Heart left ventricle (tissue), 13 donors: ENCODE measurements at regions not wholly inside any gene's neighbourhood (a gene's known extent, or its start where the extent isn't known, plus 50 kb on each side); places are given as distances from the start of the nearest gene placed in this dataset.

ENCODE experiments used
- CTCF ChIP-seq, 12 donors: fragments of 200-600 bp; sonication (generic) in 4 of 12; IDR thresholded peaks; one replicate each; pipeline versions ENCODE4 v1.5.0 to v1.8.0; 2018 to 2022; ENCODE audit warnings: antibody characterized with exemption in 12 of 12, mild to moderate bottlenecking in 5 of 12
- POLR2A ChIP-seq, 2 donors: fragments of 450-650 bp; IDR thresholded peaks; one replicate each; pipeline ENCODE4 v1.6.1; 2017; ENCODE audit warnings: antibody characterized with exemption in 2 of 2, mild to moderate bottlenecking in 2 of 2, moderate library complexity in 2 of 2
- donor health status: ischemic (EF 13 %, LVEDD 7.1; RV severe dilation, severe dysfunction).
- donor health status: DM: no; HTN: yes; CAD: no.
- donor health status: DM: no; HTN: no; CAD: no.
- donor health status: ischemic (EF 25% LVEDD 6.9; RV normal size, moderate dysfunction).
- donor health status: ischemic (EF 25% LVEDD 5.7; RV mildly dilated, moderate dysfunction).
- donor health status: ischemic (EF 35%, LVEDD 5.7; RV mildly dilated, moderate dysfunction).
- donor health status: nonischemic (EF 11% LVEDD 7.7; RV severe dilation, severe dysfunction).
- donor health status: DM: yes; HTN: yes; CAD: no.
- donor health status: PGD.
- donor health status: ischemic (EF 29% LVEDD 5.4; RV normal size, mild dysfunction).
- donor health status: nonischemic (EF 23%, LVEDD 6.1; RV moderate dilation, normal function).

GRCh38 chr1:2858676-2859075 is 57.2 kb upstream of the TTC34 start:
- no peak for TF ChIP-seq CTCF (IDR thresholded peaks at IDR 0.05)
- no peak for TF ChIP-seq POLR2A (IDR thresholded peaks at IDR 0.05)
